ENCODE measurements at regions not wholly inside any gene's neighbourhood (a gene's known extent, or its start where the extent isn't known, plus 50 kb on each side); places are given as distances from the start of the nearest gene placed in this dataset.

DNA sequence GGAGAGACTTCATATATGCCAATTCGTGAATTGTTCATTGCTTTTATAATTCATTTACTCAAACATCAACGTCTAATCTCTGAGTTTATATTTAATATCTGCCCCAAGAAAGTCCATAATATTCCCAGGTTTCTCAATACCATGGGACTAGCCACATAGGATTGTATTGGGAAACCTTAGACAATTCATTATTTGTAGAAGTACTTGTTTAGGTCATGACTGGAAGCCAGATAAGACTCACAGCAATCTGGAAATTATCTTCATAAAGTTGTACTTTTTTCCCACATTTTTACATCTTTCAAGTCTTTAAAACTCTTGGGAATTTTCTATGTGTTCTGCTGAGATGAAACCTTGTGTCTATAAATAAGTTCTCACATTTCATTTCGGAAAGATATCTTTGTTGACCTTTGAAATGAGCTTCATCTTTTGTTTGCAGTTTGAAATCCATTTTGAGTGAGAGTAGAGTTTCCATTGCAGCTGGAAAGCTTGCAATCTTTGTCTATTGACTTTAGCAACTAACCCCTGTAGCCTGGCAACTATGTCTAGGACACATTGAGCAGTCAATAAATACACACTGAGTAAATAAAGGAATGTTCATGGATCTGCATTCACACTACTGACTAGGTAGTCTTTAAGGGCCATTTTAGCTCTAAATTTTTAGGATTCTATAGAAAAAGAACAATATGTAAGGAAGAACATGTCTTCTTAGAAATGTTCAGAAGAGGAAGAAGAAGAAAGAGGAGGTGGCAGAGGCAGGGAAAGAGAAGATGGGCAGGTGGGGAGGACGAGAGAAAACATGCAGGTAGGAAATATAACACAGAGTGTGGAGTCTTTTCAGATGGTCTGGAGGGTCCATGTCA lies 154.4 kb downstream of the LRIG3 start:
- DNase-seq (ENCODE audit: low spot score): no peak
- no peak for FAIRE-seq

DNA sequence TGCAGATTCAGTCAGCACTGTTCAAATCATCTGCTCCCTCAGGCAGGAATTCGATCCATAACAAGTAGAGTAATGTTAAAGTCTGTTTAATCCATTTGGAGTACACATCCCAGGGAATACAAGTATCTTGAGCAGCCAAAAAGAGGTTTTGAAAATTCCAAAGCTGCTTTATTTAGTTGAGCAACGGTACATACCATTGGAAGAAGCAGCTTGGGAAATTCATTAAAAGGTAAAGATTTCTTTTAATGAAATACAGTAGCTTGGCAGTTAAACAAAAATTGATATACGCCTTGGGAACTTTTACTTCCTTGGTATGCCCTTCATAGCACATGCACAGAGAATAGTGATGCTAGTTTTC lies 153.8 kb downstream of the LRIG3 start:
- no peak for DNase-seq (ENCODE audit: low spot score)
- no peak for FAIRE-seq

GRCh38 chr12:58767496-58767895 lies 152.8 kb downstream of the LRIG3 start:
- DNase-seq (ENCODE audit: low spot score) (no peak), FAIRE-seq (no peak)

DNA sequence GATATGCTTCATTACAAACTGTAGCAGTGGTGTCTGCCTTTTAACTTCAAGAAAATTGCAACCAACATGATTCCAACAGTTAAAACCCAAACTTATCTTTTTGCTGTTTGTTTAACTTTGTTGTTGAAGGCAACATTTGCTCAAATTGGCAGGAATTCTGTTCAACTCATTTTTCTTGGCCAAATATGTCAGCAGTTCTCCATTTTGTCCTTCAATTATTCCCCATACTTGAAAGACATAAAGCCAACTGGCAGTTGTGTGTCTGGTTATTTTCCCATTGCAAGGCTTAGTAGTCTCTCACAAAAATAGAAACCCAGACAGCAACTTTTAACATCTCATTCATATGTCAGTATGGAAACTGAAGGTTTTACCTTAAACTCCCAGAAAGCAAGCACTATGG lies 146.3 kb downstream of the LRIG3 start:
- FAIRE-seq (no peak), DNase-seq (ENCODE audit: low spot score) (no peak)

- no peak for FAIRE-seq
Measured at GRCh38 chr12:58774731-58775130, 145.6 kb downstream of the LRIG3 start.

DNA sequence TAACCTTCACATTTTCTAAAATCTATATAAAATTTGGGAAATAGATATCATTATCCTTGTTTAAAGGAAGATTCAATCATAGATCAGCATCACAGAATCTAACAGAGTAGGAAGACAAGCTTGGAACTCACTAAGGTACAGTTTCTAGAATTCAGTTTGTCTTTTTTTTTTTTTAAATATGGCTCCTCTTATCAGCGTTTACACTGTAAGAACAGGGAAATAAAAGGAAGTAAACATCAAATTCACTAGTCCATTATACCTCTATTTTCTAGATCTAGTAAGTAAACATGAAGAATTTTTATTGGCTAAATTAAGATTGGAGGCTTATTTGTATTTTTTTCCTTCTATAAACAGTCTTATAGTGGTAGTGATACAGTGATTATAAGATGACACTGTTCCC lies 144.9 kb downstream of the LRIG3 start:
- DNase-seq (ENCODE audit: low spot score): no peak
- FAIRE-seq: no peak

More at GRCh38 chr12:58774731-58775130, 145.6 kb downstream of the LRIG3 start:
- no peak for DNase-seq (ENCODE audit: low spot score)

- no peak for DNase-seq (ENCODE audit: low spot score)
- no peak for FAIRE-seq
Measured at GRCh38 chr12:58776144-58776543, 144.2 kb downstream of the LRIG3 start.

- FAIRE-seq (no peak), DNase-seq (ENCODE audit: low spot score) (no peak)
Measured at GRCh38 chr12:58777815-58778214, 142.5 kb downstream of the LRIG3 start.

DNA sequence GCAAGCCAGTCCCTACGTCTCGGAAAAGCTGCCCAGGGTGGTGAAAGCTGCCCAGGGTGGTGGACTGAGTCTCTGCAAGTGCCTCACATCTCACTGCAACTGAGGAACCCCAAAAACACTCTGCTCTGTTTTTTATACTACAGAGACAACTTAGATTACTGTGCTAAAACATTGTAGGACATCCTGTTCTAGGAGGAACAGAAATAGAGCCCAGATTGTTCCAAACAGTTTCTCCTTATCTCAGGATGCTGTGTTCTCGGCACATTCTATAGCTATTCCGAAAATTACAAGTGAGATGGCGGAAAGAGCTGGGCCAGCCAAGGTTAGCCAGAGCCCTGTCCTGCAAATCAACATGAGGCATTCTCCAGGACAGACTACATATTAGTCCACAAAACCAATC lies 138.7 kb downstream of the LRIG3 start:
- FAIRE-seq (no peak), DNase-seq (ENCODE audit: low spot score) (no peak)

- FAIRE-seq: no peak
- DNase-seq (ENCODE audit: low spot score): no peak
Measured at GRCh38 chr12:58787021-58787760, 133.1 kb downstream of the LRIG3 start.

- FAIRE-seq (no peak), DNase-seq (ENCODE audit: low spot score) (no peak)
Measured at GRCh38 chr12:58794859-58795258, 125.4 kb downstream of the LRIG3 start.

DNA sequence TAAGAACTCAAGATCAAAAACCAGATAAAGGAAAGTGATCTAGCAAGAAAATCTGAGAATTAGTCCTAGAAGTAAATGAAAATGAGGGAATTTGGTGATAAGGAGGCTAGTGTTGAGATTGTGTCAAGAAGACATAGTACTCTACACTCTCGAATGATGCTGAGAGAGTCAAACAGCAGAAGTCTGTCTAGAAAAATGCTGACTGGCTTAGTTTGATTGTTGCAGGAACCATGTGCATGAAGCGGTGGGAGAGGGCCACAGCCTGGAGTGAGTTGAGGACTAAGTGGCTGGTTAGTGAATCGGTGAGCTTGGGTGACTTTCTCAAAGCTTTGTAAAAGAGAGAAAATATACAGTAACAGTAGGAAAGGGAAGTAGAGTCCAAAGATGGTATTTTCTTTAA lies 124.5 kb downstream of the LRIG3 start:
- DNase-seq (ENCODE audit: low spot score) (no peak), FAIRE-seq (no peak)

- no peak for FAIRE-seq
Measured at GRCh38 chr12:58801986-58802385, 118.3 kb downstream of the LRIG3 start.

DNA sequence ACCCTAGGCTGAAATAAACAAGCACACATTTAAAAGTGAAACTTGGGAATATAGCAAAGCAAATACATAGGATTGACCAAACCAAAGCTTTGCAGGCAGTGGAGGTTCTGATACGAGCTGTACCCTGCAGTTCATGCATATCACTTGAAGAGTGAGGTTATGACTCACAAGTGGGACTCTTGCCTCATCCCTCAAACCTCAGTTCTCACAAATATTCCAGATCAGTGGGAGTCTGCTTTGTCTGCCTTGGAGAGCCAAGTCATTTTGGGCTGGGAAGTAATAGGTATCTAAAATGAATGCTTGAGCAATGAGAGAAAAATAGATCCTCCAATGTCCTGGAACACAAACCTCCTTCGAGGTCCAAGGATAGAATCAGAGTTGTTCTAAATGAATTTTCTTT lies 116.4 kb downstream of the LRIG3 start:
- DNase-seq (ENCODE audit: low spot score) (peak; percentile 51), FAIRE-seq (no peak)

More at GRCh38 chr12:58801986-58802385, 118.3 kb downstream of the LRIG3 start:
- no peak for DNase-seq (ENCODE audit: low spot score)

- FAIRE-seq: no peak
- no peak for DNase-seq (ENCODE audit: low spot score)
Measured at GRCh38 chr12:58804749-58805148, 115.6 kb downstream of the LRIG3 start.

- no peak for FAIRE-seq
- no peak for DNase-seq (ENCODE audit: low spot score)
Measured at GRCh38 chr12:58809064-58809607, 111.2 kb downstream of the LRIG3 start.

DNA sequence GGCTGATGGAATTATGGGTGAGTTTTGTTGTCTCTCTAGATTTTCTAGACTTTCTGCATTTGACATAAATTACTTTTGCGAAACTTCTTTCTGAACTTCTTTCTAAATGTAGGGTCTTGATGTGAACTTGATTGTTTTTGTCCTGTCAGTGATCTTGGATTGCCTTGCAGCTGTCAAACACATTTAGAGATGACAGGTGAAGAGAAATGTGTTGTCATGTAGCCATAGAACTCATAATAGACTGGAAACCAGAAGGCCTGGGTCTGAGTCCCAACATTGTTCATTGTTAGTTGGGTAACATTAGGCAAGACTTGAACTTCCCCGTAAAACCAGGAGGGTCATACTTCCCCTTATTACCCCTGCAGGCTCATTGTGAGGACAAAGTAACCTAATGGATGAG lies 109.0 kb downstream of the LRIG3 start:
- DNase-seq (ENCODE audit: low spot score) (no peak), FAIRE-seq (no peak)

DNA sequence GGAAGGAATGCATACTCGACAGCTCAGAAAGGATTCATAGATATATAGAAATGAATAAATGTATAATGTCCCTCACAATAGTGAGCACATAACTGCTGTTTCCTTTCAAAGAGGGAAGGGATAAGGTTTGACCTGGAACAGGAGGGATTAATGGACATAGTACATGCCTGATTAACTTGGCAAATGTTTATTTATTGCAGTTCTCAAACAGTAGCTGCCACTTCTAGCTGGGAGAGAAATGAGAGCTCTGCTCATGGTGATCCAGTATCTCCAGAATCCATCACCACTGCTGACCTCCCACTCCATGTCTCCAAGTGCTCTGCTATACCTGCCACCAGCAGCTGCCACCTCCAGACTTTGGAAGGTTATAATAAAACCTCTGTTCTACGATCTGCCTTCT lies 108.1 kb downstream of the LRIG3 start:
- FAIRE-seq (no peak), DNase-seq (ENCODE audit: low spot score) (no peak)

DNA sequence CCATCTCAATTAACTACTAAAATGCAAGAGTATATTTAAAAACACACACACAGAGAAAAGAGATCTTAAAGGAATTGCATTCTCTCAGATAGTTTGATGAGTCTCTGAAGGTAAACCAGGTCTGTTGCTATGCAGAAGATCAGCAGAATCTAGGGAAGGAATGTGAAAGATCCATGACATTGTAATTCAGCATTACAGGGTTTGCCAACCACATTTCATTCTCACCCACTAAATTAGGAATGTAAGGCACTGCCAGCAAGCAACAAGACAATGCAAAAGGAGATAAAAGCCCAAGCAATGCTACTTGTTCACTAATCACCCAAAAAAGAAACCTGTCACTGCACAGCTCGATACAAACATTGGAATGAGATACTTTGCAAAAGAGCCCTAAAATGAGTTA lies 106.3 kb downstream of the LRIG3 start:
- no peak for DNase-seq (ENCODE audit: low spot score)

DNA sequence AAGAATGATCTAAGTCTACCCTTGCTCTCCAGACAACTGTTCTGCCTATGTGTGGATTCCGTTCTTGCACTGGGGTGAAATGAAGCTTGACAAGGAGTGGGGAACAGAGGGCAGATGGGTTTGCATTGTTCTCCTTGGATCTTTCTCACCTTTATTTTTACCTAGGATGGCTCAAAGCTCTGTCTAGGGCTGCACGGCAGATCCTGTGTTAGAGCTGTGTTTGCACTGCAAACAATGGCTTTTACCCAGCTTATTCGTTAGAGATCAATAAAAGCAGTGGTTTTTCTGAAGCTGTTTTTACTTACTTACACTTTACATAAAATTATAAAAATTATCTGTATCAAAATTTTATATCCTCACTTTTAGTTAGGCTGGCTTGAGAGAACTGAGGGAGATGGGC lies 105.1 kb downstream of the LRIG3 start:
- FAIRE-seq (no peak), DNase-seq (ENCODE audit: low spot score) (no peak)

More for the DNA sequence above, 106.3 kb downstream of the LRIG3 start:
- no peak for FAIRE-seq

DNA sequence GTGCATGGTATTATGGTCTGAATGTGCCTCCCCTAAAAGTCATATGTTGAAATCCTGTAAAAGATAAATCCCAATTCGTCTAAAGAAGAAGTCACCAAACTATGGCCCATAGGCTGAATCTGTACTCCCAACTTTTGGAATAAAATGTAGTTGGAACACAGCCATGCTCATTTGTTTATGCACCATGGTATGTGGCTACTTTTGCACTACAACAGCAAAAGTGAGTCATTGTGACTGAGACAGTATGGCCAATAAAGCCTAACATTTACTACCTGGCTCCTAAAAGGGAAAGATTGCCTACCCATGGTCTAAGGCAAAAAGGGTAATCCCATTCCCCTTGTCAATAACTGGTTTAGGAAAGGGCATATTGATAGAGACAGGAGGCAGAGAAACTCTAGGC lies 101.8 kb downstream of the LRIG3 start:
- DNase-seq (ENCODE audit: low spot score): no peak
- no peak for FAIRE-seq

DNA sequence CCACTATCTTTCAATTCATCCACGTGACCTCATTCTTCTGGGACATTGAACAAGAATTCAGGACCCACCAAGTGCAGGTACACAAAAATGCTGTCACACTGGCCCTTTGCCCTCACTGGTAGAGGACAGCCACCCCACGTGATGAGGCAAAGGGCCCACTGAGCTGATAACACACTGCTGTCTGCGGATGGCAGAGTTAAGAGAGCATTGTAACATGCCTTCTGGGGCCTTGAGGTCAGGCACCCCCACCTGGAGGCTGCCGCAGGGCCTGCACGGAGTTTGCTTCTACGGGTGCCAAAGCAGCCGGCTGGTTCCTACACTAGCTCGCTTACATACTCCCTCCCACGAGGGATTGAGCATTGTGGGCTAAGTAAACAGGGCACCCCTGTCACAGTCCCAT lies 101.0 kb downstream of the LRIG3 start:
- no peak for DNase-seq (ENCODE audit: low spot score)
- FAIRE-seq: no peak

- FAIRE-seq (no peak), DNase-seq (ENCODE audit: low spot score) (no peak)
Measured at GRCh38 chr12:58819985-58820384, 100.3 kb downstream of the LRIG3 start.
